ENCODE measurements at regions not wholly inside any gene's neighbourhood (a gene's known extent, or its start where the extent isn't known, plus 50 kb on each side); places are given as distances from the start of the nearest gene placed in this dataset.

GRCh38 chr4:133588306-133588705 is 439.2 kb downstream of the PCDH10 start:
- Histone ChIP-seq H3K36me3 (no peaks in the 10 kb centered on the region), H3K4me1 (no peaks in the 10 kb centered on the region), H3K27me3 (no peaks in the 10 kb centered on the region), H3K27ac (no peak overlapping the region), H3K9me3 (peaks cover 0 to 32% (median 6%) of the 10 kb centered on the region in 4 donors), H3K4me3 (no peak overlapping the region)
- intact Hi-C loops (cut with DNase I; ENCODE audit: low total_unique reads) = no loop called here
- WGBS, 5 donors = 84 to 95% (median 93%) methylated on average over 2 of the region's 2 CpGs
- TF ChIP-seq POLR2AphosphoS5 (IDR thresholded peaks at IDR 0.05) = no peak
- no peak for TF ChIP-seq POLR2A (IDR thresholded peaks at IDR 0.05)
- TF ChIP-seq EP300 (IDR thresholded peaks at IDR 0.05) = no peak
- no peak for DNase-seq

GRCh38 chr4:133585323-133585722 is 436.2 kb downstream of the PCDH10 start:
- Histone ChIP-seq H3K27me3 (no peaks in the 10 kb centered on the region), H3K9me3 (peaks cover 0 to 29% (median 4%) of the 10 kb centered on the region in 4 donors), H3K36me3 (no peaks in the 10 kb centered on the region), H3K4me1 (no peaks in the 10 kb centered on the region), H3K4me3 (no peak overlapping the region), H3K27ac (no peak overlapping the region)
- no peak for TF ChIP-seq CTCF (IDR thresholded peaks at IDR 0.05)
- no peak for TF ChIP-seq POLR2AphosphoS5 (IDR thresholded peaks at IDR 0.05)
- TF ChIP-seq EP300 (IDR thresholded peaks at IDR 0.05) = no peak
- TF ChIP-seq POLR2A (IDR thresholded peaks at IDR 0.05) = no peak
- WGBS, 5 donors = 86 to 93% (median 88%) methylated on average over 8 of the region's 8 CpGs
- no peak for DNase-seq
- intact Hi-C loops (cut with DNase I; ENCODE audit: low total_unique reads) = no loop called here

DNA sequence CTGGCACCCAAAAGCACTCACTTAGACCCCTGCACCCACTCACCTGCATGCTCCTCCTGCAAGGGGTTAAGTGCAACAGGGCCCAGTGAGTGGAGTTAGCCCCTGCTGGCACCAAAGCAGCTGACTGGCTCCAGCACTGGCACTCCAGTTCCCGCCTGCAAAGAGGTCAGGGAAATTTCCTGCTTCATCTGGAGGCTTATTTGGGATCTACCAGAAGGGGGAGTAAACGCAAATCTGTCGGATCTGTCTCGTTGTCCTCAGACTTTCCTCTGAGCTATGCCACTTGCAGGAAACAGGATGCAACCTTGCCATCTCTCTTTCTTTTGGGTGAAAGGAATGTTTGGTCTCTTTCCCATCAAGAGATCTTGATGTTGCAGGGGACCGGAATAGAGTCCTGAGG is 435.6 kb downstream of the PCDH10 start:
- no peaks in the 10 kb centered on the region for H3K4me1 ChIP-seq
- intact Hi-C loops (cut with DNase I; ENCODE audit: low total_unique reads) = no loop called here
- no peak overlapping the region for H3K27ac ChIP-seq
- no peaks in the 10 kb centered on the region for H3K36me3 ChIP-seq
- DNase-seq = no peak
- no peak for TF ChIP-seq EP300 (IDR thresholded peaks at IDR 0.05)
- no peak for TF ChIP-seq POLR2AphosphoS5 (IDR thresholded peaks at IDR 0.05)
- no peak for TF ChIP-seq CTCF (IDR thresholded peaks at IDR 0.05)
- TF ChIP-seq POLR2A (IDR thresholded peaks at IDR 0.05) = no peak
- no peaks in the 10 kb centered on the region for H3K27me3 ChIP-seq
- WGBS, 5 donors = 82 to 89% (median 86%) methylated on average over 5 of the region's 5 CpGs
- H3K4me3 ChIP-seq = no peak overlapping the region
- peaks cover 0 to 29% (median 4%) of the 10 kb centered on the region in 4 donors for H3K9me3 ChIP-seq

DNA sequence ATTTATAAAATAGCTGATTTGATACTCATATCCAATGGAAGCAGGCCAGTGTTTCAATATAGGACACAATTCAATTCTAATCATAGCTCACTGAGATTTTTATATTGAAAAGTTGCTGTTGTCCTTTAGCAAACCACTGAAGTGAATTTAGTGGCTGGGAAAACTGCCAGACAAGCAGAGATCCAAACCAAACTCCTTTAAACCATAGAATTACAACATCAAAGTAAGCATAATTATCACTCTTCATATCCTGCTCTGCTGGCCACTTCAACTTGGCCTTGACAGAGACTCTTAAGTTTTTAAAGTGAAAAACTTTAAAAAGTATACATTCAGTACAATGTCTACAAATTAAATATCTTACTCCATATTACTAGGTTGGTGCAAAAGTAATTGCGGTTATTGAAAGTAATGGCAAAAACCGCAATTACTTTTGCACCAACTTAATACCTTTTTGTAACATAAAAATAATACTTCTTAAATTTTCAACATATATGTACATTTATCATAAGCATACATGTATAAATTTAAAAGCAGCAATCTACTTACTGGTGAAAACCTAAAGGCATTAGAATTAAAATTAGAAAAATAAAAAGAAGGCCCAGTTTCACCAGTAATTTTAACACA is 433.0 kb downstream of the PCDH10 start:
- Histone ChIP-seq H3K9me3 (peaks cover 0 to 21% (median 4%) of the 10 kb centered on the region in 4 donors), H3K36me3 (no peaks in the 10 kb centered on the region), H3K4me1 (no peaks in the 10 kb centered on the region), H3K27me3 (no peaks in the 10 kb centered on the region), H3K27ac (no peak overlapping the region), H3K4me3 (no peak overlapping the region)
- intact Hi-C loops (cut with DNase I; ENCODE audit: low total_unique reads) = no loop called here
- TF ChIP-seq EP300 (IDR thresholded peaks at IDR 0.05) (no peak), POLR2A (IDR thresholded peaks at IDR 0.05) (no peak), POLR2AphosphoS5 (IDR thresholded peaks at IDR 0.05) (no peak), CTCF (IDR thresholded peaks at IDR 0.05) (no peak)
- 92 to 97% (median 93%) methylated on average over 2 of the region's 2 CpGs for WGBS, 5 donors
- no peak for DNase-seq

GRCh38 chr4:133574248-133574647 is 425.2 kb downstream of the PCDH10 start:
- Histone ChIP-seq H3K27me3 (no peaks in the 10 kb centered on the region), H3K4me1 (no peaks in the 10 kb centered on the region), H3K36me3 (no peaks in the 10 kb centered on the region), H3K27ac (no peak overlapping the region), H3K9me3 (peaks cover 0 to 6% (median 0%) of the 10 kb centered on the region in 4 donors), H3K4me3 (no peak overlapping the region)
- no peak for DNase-seq
- intact Hi-C loops (cut with DNase I; ENCODE audit: low total_unique reads) = no loop called here
- TF ChIP-seq POLR2A (IDR thresholded peaks at IDR 0.05) (no peak), EP300 (IDR thresholded peaks at IDR 0.05) (no peak), CTCF (IDR thresholded peaks at IDR 0.05) (no peak), POLR2AphosphoS5 (IDR thresholded peaks at IDR 0.05) (no peak)
- 86 to 97% (median 94%) methylated on average over 1 of the region's 1 CpG for WGBS, 5 donors
